ENCODE measurements at regions not wholly inside any gene's neighbourhood (a gene's known extent, or its start where the extent isn't known, plus 50 kb on each side); places are given as distances from the start of the nearest gene placed in this dataset.
A peak's percentile ranks its signal among the peaks of the same experiment; 100 is the strongest.

DNA sequence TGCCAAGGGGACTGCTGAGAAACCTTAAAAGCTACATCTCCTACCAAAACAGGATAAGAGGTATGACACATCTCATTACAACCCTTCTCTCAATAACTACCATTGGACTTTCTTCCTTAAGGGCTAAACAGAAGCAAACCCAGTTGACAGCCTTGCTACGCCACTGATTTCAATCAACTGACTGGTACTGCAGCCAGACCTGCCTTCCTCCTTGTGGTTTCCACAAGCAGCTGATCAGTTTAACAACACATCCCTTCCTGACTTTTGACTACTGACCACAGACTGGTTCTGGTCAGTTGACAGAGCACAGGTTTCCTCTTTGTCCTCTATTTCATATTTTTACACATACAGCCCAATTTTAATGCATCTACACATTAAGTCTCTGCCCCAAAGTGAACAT lies 108.8 kb downstream of the ADAMTS1 start:
- DNase-seq = no peak

DNA sequence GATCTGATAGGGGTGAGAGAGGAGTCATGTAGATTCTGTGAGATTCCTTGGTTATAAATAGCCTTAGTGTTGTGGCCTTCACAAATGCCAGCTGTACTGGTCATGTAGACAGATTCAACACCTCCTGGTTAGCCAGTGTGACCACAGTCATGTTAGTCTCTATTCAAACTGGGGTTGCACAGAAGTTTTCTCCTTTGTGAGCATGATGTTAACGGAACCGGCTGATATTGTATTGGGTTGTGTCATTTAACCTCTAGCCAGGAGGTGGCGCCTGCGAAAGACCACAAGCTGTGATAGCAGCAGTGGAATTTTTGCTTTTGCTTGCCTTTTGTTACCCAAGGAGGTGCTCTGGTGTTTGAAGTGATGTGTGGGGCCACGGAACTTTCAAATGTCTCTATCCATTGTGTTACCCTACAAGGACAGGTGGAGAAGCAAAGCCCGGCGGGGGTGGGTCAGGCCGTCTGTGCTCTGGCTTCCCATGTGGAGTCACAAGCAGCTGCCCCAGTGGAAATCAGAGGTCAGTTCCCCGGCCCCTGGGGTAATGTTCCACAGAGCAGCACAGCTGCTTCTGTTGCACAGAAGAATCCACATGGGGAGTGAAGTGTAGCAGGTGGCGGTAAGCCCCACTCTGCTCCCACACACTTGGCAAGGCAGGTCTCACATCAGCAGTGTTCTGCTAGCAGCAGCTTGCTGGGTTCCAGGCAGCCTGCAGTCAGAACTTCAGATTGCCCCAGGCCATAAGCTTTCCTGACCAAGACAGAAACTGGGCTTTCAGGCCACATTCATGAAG lies 112.6 kb downstream of the ADAMTS1 start:
- DNase-seq = peak; percentile 62

DNA sequence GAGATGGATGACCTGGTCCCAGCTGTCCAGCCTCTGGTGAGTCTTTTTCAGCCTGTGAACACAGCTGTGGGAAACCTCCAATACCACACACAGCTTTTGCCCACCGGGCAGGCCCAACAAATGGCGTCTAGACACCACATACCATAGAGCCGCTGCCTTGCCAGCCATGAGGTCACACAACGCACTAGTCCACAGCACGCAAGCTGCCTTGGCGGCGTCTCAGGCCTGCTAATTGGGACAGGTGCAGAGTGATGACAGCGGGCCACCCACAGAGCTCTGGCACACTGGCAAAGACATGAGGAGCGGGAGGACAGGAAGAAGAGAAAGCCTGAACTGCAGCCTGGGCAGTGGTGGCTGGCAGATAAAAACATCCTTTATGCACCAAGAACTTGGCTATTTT lies 125.5 kb downstream of the ADAMTS1 start:
- DNase-seq = peak; percentile 26

DNA sequence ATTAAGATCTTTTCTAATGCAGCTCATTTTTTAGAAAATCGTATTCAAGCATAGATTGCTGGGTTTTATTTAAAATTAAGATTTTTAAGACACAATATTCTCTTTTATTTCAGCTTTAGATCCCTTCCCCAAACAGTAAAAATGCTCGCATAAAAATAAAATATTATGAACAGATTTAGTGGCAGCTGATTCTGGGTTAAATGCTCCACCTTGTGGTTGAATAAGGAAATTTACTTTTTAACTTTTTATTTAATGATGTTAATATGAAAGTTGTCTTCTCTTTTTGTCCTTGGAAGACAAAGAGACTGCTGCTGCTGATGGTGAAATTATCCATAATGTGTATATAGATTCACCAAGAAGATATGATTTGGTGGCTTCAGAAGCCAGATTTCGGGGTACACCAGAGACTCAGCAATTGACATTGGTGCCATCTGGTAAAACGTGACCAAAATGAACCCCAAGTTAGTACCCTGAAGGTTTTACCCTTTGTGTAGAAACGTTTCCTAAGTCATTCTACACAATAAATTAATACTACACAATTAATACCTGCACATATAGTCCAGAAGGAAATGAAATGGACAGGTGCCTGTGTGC lies 128.0 kb downstream of the ADAMTS1 start:
- peak; percentile 66 for DNase-seq

DNA sequence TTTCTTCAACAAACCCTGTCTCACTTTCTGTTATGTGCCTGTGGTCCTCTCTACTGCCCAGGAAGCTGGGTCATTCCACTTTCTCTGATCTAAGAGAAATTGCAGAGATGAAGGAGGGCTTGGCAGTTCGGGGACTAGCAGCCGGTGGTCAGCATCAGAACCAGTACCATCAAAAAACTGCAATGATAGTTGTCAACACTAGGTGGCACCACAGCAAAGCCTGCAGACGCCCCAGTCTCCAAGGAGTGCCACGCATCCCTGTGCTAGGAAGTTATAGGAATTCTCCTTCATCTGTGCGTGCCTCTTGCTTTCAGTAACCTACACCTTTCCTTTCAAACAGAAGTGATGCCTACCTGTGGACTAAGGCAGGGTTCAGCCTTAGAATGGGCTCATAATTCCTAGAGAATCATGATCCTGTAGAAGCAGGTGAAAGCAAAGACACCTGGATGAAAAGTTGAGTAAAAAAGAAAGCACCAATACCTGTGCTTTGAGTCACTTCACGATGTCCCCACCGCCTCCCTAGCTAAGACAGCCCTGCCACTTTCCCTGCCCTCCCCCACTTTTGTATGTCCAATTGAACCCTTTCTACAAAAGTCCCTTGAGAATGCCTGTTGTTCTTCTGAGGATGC lies 129.2 kb downstream of the ADAMTS1 start:
- DNase-seq = peak; percentile 77

DNA sequence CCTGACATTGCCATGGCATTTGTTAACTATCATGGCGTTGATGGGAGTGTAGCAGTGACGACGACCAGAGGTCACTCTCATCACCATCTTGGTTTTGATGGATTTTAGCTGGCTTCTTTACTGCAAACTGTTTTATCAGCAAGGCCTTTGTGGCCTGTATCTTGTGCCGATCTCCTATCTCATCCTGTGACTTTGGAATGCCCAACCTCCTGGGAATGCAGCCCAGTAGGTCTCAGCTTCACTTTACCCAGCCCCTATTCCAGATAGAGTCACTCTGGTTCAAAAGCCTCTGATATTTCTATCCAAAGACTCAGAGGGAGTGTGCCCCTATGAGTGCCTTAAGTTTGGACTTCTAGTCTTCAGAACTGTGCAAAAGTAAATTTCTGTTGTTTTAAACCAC lies 130.1 kb downstream of the ADAMTS1 start:
- DNase-seq = no peak

DNA sequence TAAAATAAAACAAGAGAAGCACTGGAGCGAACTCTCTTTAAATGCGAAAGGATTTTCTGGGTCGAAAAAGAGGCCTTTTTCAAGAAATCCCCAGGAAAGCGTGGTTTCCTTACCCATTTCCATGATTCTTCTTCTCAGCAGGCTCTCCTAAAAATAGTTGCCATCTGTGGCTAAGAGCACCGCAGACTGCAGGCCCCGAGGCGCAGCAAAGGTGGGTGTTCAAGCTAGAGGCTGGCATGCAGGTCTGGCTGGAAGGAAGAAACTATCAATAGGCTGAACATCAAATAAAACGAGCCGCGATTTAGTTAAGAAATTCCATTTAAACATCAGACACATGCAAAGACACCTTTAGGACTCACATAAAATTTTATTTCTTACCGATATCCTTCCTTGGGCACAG lies 135.1 kb downstream of the ADAMTS1 start:
- no peak for DNase-seq

DNA sequence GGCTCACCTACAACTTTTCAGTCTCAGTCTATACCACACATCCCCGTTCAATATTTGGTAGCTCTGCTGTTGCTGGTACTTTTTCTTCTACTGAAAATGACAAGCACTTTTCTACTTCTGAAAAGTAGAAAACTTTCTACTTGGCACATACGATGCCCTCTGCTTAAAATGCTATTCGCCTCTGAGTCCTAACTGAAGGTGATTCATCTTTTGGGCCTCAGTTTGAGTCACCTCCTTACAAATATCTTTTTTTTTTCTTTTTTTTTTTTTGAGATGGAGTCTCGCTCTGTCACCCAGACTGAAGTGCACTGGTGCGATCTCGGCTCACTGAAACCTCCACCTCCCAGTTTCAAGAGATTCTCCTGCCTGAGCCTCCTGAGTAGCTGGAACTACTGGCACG lies 136.0 kb upstream of the CYYR1 start:
- DNase-seq = no peak

DNA sequence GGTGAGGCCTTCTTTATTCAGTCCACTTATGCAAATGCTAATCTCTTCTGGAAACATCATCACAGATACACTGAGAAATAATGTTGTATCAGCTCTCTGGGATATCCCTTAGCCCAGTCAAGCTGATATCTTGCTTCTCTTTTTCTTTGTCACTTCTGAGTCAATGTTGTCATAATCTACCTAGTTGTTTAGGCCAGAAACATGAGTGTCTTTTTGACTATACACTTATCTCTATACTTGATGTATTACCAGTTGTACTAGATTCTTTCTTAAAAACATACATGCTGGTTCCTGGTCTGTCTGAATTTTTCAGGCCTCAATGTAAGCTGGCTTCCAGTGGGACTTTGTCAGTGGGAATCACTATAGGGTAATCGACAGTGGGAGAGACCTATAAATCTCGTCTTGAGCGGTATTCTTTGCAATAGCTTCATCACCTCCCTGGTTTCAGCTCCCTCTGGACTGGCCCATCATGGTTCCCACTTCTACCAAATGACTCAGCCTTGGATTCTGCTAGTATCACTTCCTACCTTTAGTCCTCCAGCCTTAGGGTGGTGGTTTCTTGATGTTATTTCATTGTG lies 135.2 kb upstream of the CYYR1 start:
- no peak for DNase-seq

DNA sequence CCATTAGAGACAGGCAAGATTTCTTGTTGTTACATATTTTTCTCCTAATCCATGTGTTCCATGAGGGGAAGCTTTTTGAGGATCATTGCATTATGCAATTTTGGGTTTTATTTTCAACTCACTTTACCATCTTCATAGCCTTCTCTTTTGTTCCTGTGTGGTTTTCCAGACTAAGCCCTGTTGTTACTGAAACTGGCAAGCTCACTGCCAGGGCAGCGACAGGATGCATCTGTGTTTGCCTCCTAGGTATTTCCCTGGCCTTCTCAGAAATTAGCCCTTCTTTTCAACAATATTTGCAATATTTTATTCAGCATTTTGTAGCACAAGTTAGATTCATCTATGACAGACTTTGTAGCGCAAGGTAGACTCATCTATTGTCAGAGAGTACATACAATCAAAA lies 134.2 kb upstream of the CYYR1 start:
- DNase-seq = no peak

DNA sequence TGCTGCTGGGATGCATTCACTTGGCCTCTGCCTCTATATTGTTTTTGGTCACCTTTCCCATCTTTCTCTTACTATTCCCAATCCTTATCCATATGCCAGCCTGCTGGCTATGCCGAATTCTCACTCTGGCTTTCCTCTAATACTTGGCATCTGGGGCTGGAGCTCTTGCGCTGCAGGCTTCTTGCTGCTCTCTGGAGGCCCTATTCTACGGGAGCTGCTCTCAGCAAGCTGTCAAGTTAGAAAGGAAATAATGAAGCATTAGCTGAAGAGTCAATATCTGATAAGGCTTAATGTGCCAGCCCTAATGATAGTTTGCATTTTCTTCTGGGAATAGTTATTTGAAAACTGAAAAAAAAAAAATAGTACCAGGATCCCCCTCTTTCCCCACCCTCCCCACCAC lies 125.3 kb upstream of the CYYR1 start:
- no peak for DNase-seq

DNA sequence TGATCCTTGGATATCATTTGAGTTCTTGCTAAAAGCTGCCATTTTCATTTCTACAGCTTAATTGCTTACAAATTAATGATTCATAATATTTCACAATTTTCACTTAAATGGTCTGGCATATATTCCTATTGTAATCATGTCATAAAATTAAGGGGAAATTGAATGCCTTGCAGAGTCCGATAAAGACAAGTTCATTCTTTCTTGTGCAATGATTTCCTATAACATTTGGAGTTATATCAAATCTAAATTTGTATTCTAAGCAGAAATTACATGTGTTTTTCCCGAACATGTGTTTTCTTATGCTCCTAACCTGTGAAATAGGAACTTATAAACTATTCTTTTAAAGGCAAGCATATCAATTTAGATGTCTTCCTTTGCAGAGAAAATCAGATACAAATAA lies 118.3 kb upstream of the CYYR1 start:
- DNase-seq = no peak

DNA sequence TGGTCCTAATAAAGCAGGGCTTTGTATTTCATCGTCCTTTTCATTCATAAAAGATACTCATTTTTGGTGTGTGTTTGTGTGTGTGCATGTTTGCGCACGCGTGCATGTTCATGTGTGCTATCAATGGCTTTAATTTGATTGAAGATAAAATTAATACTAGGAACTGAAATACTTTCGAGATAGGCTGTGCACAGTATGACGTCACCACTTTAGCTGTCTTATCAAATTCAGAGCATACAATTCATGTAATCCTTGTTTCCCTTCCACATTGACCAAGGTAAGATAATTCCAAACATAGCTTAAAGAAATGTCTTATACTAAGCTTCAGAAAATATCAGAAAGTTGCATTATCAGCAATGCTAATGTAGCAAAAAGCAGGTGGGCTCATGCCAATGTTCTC lies 113.6 kb upstream of the CYYR1 start:
- DNase-seq = no peak

DNA sequence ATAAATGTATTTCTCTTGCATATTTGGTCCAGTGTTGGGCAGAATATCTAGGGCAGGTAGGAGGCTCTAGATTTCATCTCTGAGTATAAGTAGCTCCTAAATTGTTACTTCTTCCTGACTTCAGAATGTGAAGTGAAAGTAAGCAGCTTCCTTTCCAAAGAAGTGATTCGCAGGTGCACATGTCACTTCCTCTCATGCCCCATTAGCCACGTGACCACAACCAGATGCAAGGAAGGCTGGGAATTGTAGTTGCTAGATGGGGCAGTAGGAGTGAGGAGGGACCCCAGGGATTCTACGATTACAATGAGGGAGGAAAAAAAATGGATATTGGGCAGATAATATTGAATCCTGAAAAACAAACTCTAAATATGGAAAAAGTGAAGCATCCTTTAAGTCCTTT lies 113.2 kb upstream of the CYYR1 start:
- DNase-seq = no peak

DNA sequence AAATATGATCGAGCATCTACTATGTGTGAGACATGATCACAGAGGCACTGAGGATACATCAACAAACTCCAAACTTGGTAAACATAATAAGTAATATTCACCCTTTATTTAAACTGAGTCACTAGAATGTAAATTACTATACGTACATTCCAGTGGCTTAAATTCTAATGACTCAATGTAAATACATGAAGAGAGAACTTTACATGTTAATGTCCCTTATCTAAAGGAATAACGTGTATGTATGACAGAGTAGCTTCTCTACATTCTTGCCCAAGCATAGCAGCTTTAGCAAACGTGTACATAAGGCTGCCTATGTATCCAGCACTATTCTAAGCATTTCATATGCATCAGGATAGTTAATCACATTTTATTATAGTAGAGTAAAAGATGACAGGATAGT lies 111.8 kb upstream of the CYYR1 start:
- DNase-seq = no peak

DNA sequence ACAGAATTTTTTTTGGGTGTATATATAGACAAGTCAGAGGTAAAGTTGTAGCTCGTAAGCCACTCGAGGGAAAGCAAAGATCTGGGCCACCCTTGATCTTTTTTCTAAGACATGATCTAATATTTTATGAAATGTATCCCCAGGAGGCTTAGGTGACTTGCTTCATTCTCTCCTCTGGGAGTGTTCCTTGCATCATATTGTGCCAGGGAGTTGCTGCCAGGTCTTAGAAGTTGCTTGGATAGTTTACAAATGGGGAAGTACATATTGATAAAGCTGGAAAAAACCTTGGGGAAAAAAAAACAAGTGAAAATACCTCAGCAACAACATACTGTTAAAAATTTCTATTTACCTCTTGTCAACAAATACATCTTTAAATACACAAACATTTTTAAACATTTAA lies 110.9 kb upstream of the CYYR1 start:
- DNase-seq = no peak

DNA sequence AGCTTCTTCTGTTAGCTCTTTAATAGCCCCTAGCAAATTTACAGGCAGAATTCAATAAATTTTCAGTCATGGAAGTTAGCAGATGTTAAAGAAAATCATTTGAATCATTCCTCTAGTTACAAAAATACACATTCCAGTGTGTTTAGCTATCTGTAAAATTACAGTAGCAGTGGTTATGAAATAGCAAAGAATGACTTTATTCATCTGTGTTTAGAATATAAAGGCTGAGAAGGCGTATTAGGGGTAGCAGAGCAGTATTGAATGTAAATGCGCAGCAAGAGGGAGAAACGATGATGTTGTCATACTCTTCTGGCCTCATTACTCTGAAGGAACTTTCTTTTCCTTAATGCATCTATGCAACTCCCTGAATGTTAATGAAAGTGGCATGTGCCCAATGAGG lies 106.2 kb upstream of the CYYR1 start:
- peak; percentile 1 for DNase-seq

DNA sequence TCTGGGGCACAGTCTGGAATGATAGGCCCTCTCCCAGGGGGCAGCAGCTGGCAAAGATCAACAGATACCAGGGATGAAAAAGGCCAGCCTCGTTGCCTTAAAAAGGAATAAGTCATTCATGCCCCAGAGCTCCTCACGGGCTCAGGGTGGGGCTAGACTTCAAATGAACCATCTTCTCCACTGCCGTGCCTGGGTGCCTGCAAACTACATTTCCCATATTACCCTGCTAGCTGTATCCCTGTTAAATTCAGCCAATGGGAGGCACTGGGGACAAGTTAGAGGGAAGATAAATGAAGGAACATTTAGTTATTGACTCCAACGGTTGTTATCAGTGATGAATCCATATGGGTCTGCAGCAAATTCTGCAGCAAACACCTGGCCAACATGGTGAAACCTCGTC lies 101.2 kb upstream of the CYYR1 start:
- no peak for DNase-seq

DNA sequence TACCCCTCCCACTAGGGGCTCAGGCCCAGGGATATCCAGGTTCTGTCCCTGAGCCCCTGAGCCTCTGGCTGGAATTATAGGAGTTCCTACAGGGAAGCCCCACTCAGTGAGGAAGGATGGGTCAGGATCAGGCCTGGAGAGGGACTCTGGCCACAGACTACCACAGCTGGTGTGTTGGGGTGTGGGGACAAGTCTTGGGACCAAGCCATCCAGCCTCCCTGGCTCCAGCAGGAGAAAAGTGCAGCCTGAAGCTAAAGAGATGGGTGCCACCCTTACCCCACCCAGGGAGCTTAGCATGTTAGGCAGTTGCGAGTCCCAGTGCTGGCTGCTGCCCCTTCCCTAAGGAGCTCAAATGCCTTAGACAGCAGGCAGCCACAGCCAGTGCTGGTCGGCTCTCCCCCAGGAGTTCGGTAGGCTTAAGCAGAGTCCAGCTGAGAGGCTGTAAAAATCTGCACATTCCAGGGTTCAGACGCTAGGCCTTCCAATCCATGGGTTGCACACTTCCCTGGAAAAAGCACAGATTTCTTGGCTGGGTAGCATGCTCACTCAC lies 96.2 kb upstream of the CYYR1 start:
- DNase-seq = no peak

DNA sequence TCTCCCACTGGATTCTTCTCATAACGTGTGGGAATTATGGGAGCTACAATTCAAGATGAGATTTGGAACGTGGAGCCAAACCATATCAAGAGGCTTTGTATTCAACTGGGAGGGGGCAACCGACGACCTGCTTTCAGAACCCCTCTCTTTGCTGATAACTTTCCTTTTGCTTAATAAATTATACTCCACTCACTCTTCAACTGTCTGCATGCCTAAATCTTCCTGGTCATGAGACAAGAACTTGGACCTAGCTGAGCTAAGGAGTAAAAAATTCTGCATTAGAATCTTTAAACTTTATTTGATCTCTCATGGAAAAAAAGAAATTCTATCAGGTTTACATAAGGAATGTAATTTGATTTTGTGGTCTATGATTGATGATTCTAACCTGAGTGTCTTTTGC lies 86.7 kb upstream of the CYYR1 start:
- no peak for DNase-seq

DNA sequence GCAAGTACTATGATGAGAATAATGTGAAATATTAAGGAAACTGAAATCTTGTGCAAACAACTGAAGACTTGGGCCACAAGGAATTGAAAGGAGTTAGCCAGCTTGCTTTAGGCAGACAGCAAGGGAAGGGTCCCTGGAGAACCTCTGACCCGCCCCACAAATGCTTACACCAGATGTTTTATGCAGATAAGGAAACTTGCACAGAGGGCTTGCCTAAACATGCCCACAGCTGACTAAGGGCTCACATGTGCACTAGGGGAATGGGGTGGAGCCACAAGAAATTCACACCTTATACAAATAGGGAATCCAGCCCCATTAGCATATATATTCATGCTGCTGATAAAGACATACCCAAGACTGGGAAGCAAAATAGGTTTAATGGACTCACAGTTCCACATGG lies 86.1 kb upstream of the CYYR1 start:
- no peak for DNase-seq

DNA sequence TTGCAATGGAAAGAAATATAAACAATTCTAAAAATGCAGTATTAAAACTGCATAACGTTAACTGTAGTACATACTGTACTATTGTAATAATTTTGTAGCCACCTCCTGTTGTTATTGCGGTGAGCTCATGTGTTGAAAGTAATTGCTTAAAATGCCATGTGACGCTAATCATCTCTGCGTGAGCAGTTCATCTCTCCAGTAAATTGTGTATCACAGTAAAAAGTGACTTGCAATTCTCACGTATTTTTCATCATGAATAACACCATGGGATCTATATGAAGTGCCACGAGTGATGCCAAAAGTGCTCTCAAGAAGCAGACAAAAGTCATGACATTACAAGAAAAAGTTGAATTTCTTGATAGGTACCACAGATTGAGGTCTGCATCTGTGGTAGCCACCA lies 82.4 kb upstream of the CYYR1 start:
- DNase-seq = no peak

DNA sequence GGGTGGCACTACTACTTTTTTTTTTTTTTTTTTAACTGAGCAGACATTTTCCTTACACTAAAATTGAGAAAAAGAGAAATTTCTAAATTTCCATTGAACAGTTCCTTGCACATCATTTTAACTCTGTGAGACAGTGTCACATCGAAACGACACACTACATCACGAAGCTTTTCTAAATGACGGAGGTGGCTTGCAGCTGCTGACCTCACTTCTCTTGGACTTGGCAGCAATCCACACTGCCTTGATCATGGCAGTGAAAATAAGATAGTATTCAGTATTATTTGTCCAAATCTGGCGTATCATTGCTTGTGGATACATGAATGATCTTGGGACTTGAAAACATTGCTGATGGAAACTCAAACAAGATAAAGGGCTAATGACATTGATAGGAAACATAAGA lies 80.3 kb upstream of the CYYR1 start:
- no peak for DNase-seq

DNA sequence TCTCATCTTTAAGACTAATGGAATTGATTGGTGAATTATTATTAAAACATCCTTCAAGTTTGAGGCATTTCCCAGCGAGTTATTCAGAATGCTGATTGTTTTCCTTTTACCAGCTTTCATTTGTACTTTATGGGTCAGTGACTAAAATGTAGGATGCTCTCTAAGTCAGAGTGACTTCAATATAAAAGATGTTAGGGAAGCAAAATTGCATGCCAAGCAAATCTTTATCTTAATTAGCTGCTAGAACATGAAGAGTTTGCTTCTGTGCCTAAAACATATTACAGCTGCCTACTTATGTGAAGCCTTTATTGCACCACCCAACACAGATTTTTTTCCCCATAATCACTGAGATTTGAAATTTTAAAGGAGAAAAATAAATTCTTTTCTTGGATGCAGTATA lies 79.8 kb upstream of the CYYR1 start:
- peak; percentile 47 for DNase-seq
